ENCODE measurements at regions not wholly inside any gene's neighbourhood (a gene's known extent, or its start where the extent isn't known, plus 50 kb on each side); places are given as distances from the start of the nearest gene placed in this dataset.

DNA sequence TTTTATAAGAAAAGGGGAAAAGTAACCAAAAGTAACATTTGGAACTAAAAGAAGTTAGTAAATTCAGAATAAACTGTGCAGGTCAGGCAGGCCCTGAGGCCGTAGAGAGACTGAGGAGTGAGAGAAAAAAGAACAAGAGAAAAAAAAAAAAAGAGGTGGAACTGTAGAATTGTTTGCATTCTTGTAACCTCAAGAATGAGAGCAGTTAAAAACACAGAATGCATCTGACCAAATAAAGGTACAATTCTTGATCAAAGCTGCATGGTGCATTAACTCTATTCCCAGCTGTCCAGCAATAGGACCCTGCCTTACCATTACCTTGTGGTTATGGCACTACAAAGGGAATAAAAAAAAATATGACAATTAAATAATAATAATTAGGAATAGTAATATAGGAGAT is 170.1 kb upstream of the SEMA3A start:
- TF ChIP-seq, protein P1, sequence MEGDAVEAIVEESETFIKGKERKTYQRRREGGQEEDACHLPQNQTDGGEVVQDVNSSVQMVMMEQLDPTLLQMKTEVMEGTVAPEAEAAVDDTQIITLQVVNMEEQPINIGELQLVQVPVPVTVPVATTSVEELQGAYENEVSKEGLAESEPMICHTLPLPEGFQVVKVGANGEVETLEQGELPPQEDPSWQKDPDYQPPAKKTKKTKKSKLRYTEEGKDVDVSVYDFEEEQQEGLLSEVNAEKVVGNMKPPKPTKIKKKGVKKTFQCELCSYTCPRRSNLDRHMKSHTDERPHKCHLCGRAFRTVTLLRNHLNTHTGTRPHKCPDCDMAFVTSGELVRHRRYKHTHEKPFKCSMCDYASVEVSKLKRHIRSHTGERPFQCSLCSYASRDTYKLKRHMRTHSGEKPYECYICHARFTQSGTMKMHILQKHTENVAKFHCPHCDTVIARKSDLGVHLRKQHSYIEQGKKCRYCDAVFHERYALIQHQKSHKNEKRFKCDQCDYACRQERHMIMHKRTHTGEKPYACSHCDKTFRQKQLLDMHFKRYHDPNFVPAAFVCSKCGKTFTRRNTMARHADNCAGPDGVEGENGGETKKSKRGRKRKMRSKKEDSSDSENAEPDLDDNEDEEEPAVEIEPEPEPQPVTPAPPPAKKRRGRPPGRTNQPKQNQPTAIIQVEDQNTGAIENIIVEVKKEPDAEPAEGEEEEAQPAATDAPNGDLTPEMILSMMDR (conservative IDR thresholded peaks at IDR 0.05; ENCODE audit: low read length) = no peak
- TF ChIP-seq EZH2phosphoT487 (IDR thresholded peaks at IDR 0.05; ENCODE audit: borderline replicate concordance, low read depth, low read length) = no peak
